ENCODE measurements at regions not wholly inside any gene's neighbourhood (a gene's known extent, or its start where the extent isn't known, plus 50 kb on each side); places are given as distances from the start of the nearest gene placed in this dataset.

GRCh38 chr1:101109791-101110190 lies 84.2 kb upstream of the DPH5 start:
- no peaks in the 10 kb centered on the region for H3K36me3 ChIP-seq
- DNase-seq = no peak
- H3K27ac ChIP-seq = no peak overlapping the region
- H3K4me1 ChIP-seq = peaks cover 11 to 41% (median 29%) of the 10 kb centered on the region in 6 donors
- WGBS, 5 donors = 3 to 100% (median 97%) methylated on average over 1 of the region's 1 CpG
- no peaks in the 10 kb centered on the region for H3K9me3 ChIP-seq
- intact Hi-C loops (cut with DNase I; ENCODE audit: low total_unique reads) = no loop called here
- no peak overlapping the region for H3K4me3 ChIP-seq
- TF ChIP-seq POLR2A (IDR thresholded peaks at IDR 0.05) (no peak), POLR2AphosphoS5 (IDR thresholded peaks at IDR 0.05) (no peak), CTCF (IDR thresholded peaks at IDR 0.05 in 8 of 11, conservative IDR thresholded peaks at IDR 0.05 in 3 of 11) (no peak)
- no peaks in the 10 kb centered on the region for H3K27me3 ChIP-seq (replicated peaks in 1 of 7)

GRCh38 chr1:101108111-101108500 lies 82.5 kb upstream of the DPH5 start:
- Histone ChIP-seq H3K27ac (peak overlapping the region in 6 of 8 donors; percentile 15 to 68 (median 44)), H3K27me3 (replicated peaks in 1 of 7) (no peaks in the 10 kb centered on the region), H3K4me3 (no peak overlapping the region), H3K9me3 (no peaks in the 10 kb centered on the region), H3K36me3 (no peaks in the 10 kb centered on the region), H3K4me1 (peaks cover 11 to 41% (median 29%) of the 10 kb centered on the region in 6 donors)
- WGBS, 5 donors = 74 to 83% (median 75%) methylated on average over 3 of the region's 3 CpGs
- TF ChIP-seq CTCF (IDR thresholded peaks at IDR 0.05 in 8 of 11, conservative IDR thresholded peaks at IDR 0.05 in 3 of 11) (no peak), POLR2AphosphoS5 (IDR thresholded peaks at IDR 0.05) (no peak), POLR2A (IDR thresholded peaks at IDR 0.05) (no peak)
- DNase-seq = no peak
- intact Hi-C loops (cut with DNase I; ENCODE audit: low total_unique reads) = no loop called here

GRCh38 chr1:101107496-101108110 lies 82.0 kb upstream of the DPH5 start:
- 50 to 73% (median 55%) methylated on average over 2 of the region's 2 CpGs for WGBS, 5 donors
- H3K4me1 ChIP-seq = peaks cover 10 to 38% (median 27%) of the 10 kb centered on the region in 6 donors
- intact Hi-C loops (cut with DNase I; ENCODE audit: low total_unique reads) = no loop called here
- H3K36me3 ChIP-seq = no peaks in the 10 kb centered on the region
- H3K27me3 ChIP-seq (replicated peaks in 1 of 7) = no peaks in the 10 kb centered on the region
- no peaks in the 10 kb centered on the region for H3K9me3 ChIP-seq
- DNase-seq = no peak
- H3K4me3 ChIP-seq = no peak overlapping the region
- H3K27ac ChIP-seq = peak overlapping the region in 7 of 8 donors; percentile 10 to 68 (median 42)
- TF ChIP-seq CTCF (IDR thresholded peaks at IDR 0.05 in 8 of 11, conservative IDR thresholded peaks at IDR 0.05 in 3 of 11) (no peak), POLR2A (IDR thresholded peaks at IDR 0.05) (no peak), POLR2AphosphoS5 (IDR thresholded peaks at IDR 0.05) (no peak)

GRCh38 chr1:101105877-101106276 lies 80.3 kb upstream of the DPH5 start:
- H3K36me3 ChIP-seq = no peaks in the 10 kb centered on the region
- peaks cover 0 to 23% (median 10%) of the 10 kb centered on the region in 6 donors for H3K4me1 ChIP-seq
- TF ChIP-seq CTCF (IDR thresholded peaks at IDR 0.05 in 8 of 11, conservative IDR thresholded peaks at IDR 0.05 in 3 of 11) = no peak
- no peak for TF ChIP-seq POLR2A (IDR thresholded peaks at IDR 0.05)
- no peak for TF ChIP-seq POLR2AphosphoS5 (IDR thresholded peaks at IDR 0.05)
- peak overlapping the region in 6 of 8 donors; percentile 30 to 68 (median 52) for H3K27ac ChIP-seq
- no peaks in the 10 kb centered on the region for H3K27me3 ChIP-seq (replicated peaks in 1 of 7)
- intact Hi-C loops (cut with DNase I; ENCODE audit: low total_unique reads) = no loop called here
- H3K9me3 ChIP-seq = no peaks in the 10 kb centered on the region
- no peak for DNase-seq
- WGBS, 5 donors = 60 to 86% (median 78%) methylated on average over 2 of the region's 2 CpGs
- no peak overlapping the region for H3K4me3 ChIP-seq
